ENCODE measurements at regions not wholly inside any gene's neighbourhood (a gene's known extent, or its start where the extent isn't known, plus 50 kb on each side); places are given as distances from the start of the nearest gene placed in this dataset.
A peak's percentile ranks its signal among the peaks of the same experiment; 100 is the strongest.

GRCh38 chr17:68777856-68778694 lies 176.9 kb upstream of the FAM20A start:
- intact Hi-C loops (cut with DNase I), result loop anchor here in 1 of 2 donors (10.0 kb wide), 1 partner anchor 137 kb away; no protein-coding TSS in a partner anchor
- Histone ChIP-seq H3K27me3 (no peaks in the 10 kb centered on the region), H3K36me3 (replicated peaks in 1 of 2) (no peaks in the 10 kb centered on the region), H3K4me1 (replicated peaks in 1 of 2) (peaks cover 16 to 37% of the 10 kb centered on the region in 2 donors), H3K9me3 (replicated peaks in 1 of 3) (no peaks in the 10 kb centered on the region), H3K4me3 (peak overlapping the region in 1 of 4 donors; percentile 11), H3K27ac (peak overlapping the region in 3 of 5 donors; percentile 7 to 67 (median 50))
- no peak for DNase-seq
- TF ChIP-seq POLR2A (IDR thresholded peaks at IDR 0.05), result no peak
- TF ChIP-seq CTCF (IDR thresholded peaks at IDR 0.05), result no peak
- 39 to 48% (median 46%) methylated on average over 10 of the region's 10 CpGs for WGBS, 4 donors

GRCh38 chr17:68777243-68777855 lies 176.2 kb upstream of the FAM20A start:
- H3K27me3 ChIP-seq, result no peaks in the 10 kb centered on the region
- intact Hi-C loops (cut with DNase I), result loop anchor here in 1 of 2 donors (10.0 kb wide), 1 partner anchor 137 kb away; no protein-coding TSS in a partner anchor
- H3K36me3 ChIP-seq (replicated peaks in 1 of 2), result no peaks in the 10 kb centered on the region
- 18 to 26% (median 22%) methylated on average over 5 of the region's 5 CpGs for WGBS, 4 donors
- peak overlapping the region in 1 of 4 donors; percentile 11 for H3K4me3 ChIP-seq
- peaks cover 16 to 41% of the 10 kb centered on the region in 2 donors for H3K4me1 ChIP-seq (replicated peaks in 1 of 2)
- DNase-seq, result peak; percentile 58 to 84 (median 73)
- no peaks in the 10 kb centered on the region for H3K9me3 ChIP-seq (replicated peaks in 1 of 3)
- peak overlapping the region in 3 of 5 donors; percentile 7 to 73 (median 67) for H3K27ac ChIP-seq
- TF ChIP-seq CTCF (IDR thresholded peaks at IDR 0.05) (peak; percentile 49 to 91 (median 78)), POLR2A (IDR thresholded peaks at IDR 0.05) (no peak)

GRCh38 chr17:68776451-68776850 lies 175.3 kb upstream of the FAM20A start:
- Histone ChIP-seq H3K4me3 (no peak overlapping the region), H3K4me1 (replicated peaks in 1 of 2) (peaks cover 16 to 46% of the 10 kb centered on the region in 2 donors), H3K27me3 (no peaks in the 10 kb centered on the region), H3K27ac (peak overlapping the region in 2 of 5 donors; percentile 67 to 73), H3K36me3 (replicated peaks in 1 of 2) (no peaks in the 10 kb centered on the region), H3K9me3 (replicated peaks in 1 of 3) (no peaks in the 10 kb centered on the region)
- intact Hi-C loops (cut with DNase I), result loop anchor here in 1 of 2 donors (10.0 kb wide), 1 partner anchor 138 kb away; no protein-coding TSS in a partner anchor
- DNase-seq, result no peak
- WGBS, 4 donors, result 84 to 93% (median 91%) methylated on average over 3 of the region's 3 CpGs
- no peak for TF ChIP-seq CTCF (IDR thresholded peaks at IDR 0.05)
- no peak for TF ChIP-seq POLR2A (IDR thresholded peaks at IDR 0.05)

DNA sequence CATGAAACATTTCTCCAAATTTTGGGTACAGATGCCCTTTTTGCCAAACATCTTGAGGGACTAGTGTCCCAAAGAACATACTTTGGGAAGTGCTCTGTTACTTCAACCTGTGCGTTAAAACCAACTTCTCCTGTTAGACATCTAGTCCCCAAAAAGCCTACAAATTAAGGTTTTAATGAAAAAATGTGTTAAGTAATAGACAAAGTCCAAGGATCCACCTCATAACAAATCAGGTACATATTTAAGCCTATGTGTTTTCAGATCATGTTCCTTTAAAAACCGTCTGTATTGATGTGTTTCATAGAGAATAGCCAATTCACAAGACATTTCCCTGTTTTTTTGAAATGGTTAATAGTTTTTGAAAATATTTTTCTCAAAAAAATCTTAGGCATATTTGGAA lies 174.8 kb upstream of the FAM20A start:
- no peaks in the 10 kb centered on the region for H3K9me3 ChIP-seq (replicated peaks in 1 of 3)

More for the DNA sequence above, 174.8 kb upstream of the FAM20A start:
- H3K4me1 ChIP-seq (replicated peaks in 1 of 2), result peaks cover 16 to 46% of the 10 kb centered on the region in 2 donors
- no peaks in the 10 kb centered on the region for H3K36me3 ChIP-seq (replicated peaks in 1 of 2)
- no peak for DNase-seq
- intact Hi-C loops (cut with DNase I), result loop anchor here in 1 of 2 donors (10.0 kb wide), 1 partner anchor 139 kb away; no protein-coding TSS in a partner anchor
- H3K27me3 ChIP-seq, result no peaks in the 10 kb centered on the region
- H3K27ac ChIP-seq, result peak overlapping the region in 3 of 5 donors; percentile 16 to 67 (median 16)
- no peak overlapping the region for H3K4me3 ChIP-seq
- 96 to 100% (median 97%) methylated on average over 2 of the region's 2 CpGs for WGBS, 4 donors
- no peak for TF ChIP-seq CTCF (IDR thresholded peaks at IDR 0.05)
- no peak for TF ChIP-seq POLR2A (IDR thresholded peaks at IDR 0.05)

Measured in adrenal gland (tissue), 9 donors.